Ascending aorta (tissue), 2 donors: ENCODE measurements at regions not wholly inside any gene's neighbourhood (a gene's known extent, or its start where the extent isn't known, plus 50 kb on each side); places are given as distances from the start of the nearest gene placed in this dataset.

ENCODE experiments used
- DNase-seq, 2 donors: peaks; one replicate each; pipeline ENCODE4 v3.0.0-alpha.2; 2019; ENCODE audit warnings: low spot score in 2 of 2
- H3K27ac ChIP-seq, 2 donors: fragments of 200-600 bp; sonication (generic); one replicate each; pipeline ENCODE4 v1.5.1; 2016 to 2017; ENCODE audit warnings: mild to moderate bottlenecking in 1 of 2
- H3K27me3 ChIP-seq: fragments of 200-600 bp; sonication (generic); one replicate; pipeline ENCODE4 v1.5.1; 2017
- H3K36me3 ChIP-seq, 2 donors: fragments of 200-600 bp; sonication (generic); one replicate each; pipeline ENCODE4 v1.5.1; 2016
- H3K4me1 ChIP-seq, 2 donors: fragments of 200-600 bp; sonication (generic); one replicate each; pipeline ENCODE4 v1.5.1; 2016 to 2017; ENCODE audit warnings: mild to moderate bottlenecking in 1 of 2
- H3K4me3 ChIP-seq, 2 donors: fragments of 200-600 bp; sonication (generic); one replicate each; pipeline ENCODE4 v1.5.1; 2016 to 2017; ENCODE audit warnings: mild to moderate bottlenecking in 1 of 2
- H3K9me3 ChIP-seq, 2 donors: fragments of 200-600 bp; sonication (generic); one replicate each; pipeline ENCODE4 v1.5.1; 2016
- CTCF ChIP-seq, 3 experiments: fragments of 200-600 bp in 2 of 3; fragments of 450-650 bp in 1 of 3; sonication (generic) in 2 of 3; IDR thresholded peaks; one replicate each; pipeline ENCODE4 v1.5.1; 2016 to 2019; ENCODE audit warnings: antibody characterized with exemption in 3 of 3, mild to moderate bottlenecking in 1 of 3, moderate library complexity in 1 of 3
- intact Hi-C: fragments of 100-400 bp; cut with DNase I; formaldehyde crosslinking; loops from one replicate; pipeline ENCODE4 v1.15.1; 2023

- no peaks in the 10 kb centered on the region for H3K36me3 ChIP-seq
- H3K4me1 ChIP-seq, result no peaks in the 10 kb centered on the region
- no peak for TF ChIP-seq CTCF (IDR thresholded peaks at IDR 0.05)
- no peak overlapping the region for H3K27ac ChIP-seq
- DNase-seq, result no peak
- intact Hi-C loops, result no loop called here
- H3K27me3 ChIP-seq, result no peaks in the 10 kb centered on the region
- H3K4me3 ChIP-seq, result no peak overlapping the region
- no peaks in the 10 kb centered on the region for H3K9me3 ChIP-seq
Observed at GRCh38 chr10:64977915-64978314, 1456.7 kb downstream of the REEP3 start.

GRCh38 chr10:64996886-64997285, 1475.7 kb downstream of the REEP3 start:
- no peak for TF ChIP-seq CTCF (IDR thresholded peaks at IDR 0.05)
- intact Hi-C loops, result no loop called here
- H3K9me3 ChIP-seq, result no peaks in the 10 kb centered on the region
- H3K27ac ChIP-seq, result no peak overlapping the region
- H3K27me3 ChIP-seq, result no peaks in the 10 kb centered on the region
- no peak for DNase-seq
- H3K4me1 ChIP-seq, result no peaks in the 10 kb centered on the region
- no peaks in the 10 kb centered on the region for H3K36me3 ChIP-seq
- H3K4me3 ChIP-seq, result no peak overlapping the region

GRCh38 chr10:65010845-65011244, 1489.6 kb downstream of the REEP3 start:
- Histone ChIP-seq H3K27me3 (no peaks in the 10 kb centered on the region), H3K4me3 (no peak overlapping the region), H3K27ac (no peak overlapping the region), H3K9me3 (no peaks in the 10 kb centered on the region), H3K36me3 (no peaks in the 10 kb centered on the region), H3K4me1 (no peaks in the 10 kb centered on the region)
- intact Hi-C loops, result no loop called here
- no peak for TF ChIP-seq CTCF (IDR thresholded peaks at IDR 0.05)
- DNase-seq, result no peak

- Histone ChIP-seq H3K36me3 (no peaks in the 10 kb centered on the region), H3K4me1 (no peaks in the 10 kb centered on the region), H3K27me3 (no peaks in the 10 kb centered on the region), H3K9me3 (no peaks in the 10 kb centered on the region), H3K27ac (no peak overlapping the region), H3K4me3 (no peak overlapping the region)
- intact Hi-C loops, result no loop called here
- no peak for DNase-seq
- TF ChIP-seq CTCF (IDR thresholded peaks at IDR 0.05), result no peak
Observed at GRCh38 chr10:65017523-65017922, 1496.3 kb downstream of the REEP3 start.

GRCh38 chr10:65024886-65025285, 1503.7 kb downstream of the REEP3 start:
- H3K9me3 ChIP-seq, result no peaks in the 10 kb centered on the region
- intact Hi-C loops, result no loop called here
- no peak for TF ChIP-seq CTCF (IDR thresholded peaks at IDR 0.05)
- H3K36me3 ChIP-seq, result no peaks in the 10 kb centered on the region
- H3K4me3 ChIP-seq, result no peak overlapping the region
- no peaks in the 10 kb centered on the region for H3K27me3 ChIP-seq
- DNase-seq, result no peak
- H3K4me1 ChIP-seq, result no peaks in the 10 kb centered on the region
- H3K27ac ChIP-seq, result no peak overlapping the region

GRCh38 chr10:65030263-65030662, 1509.1 kb downstream of the REEP3 start:
- DNase-seq, result no peak
- H3K9me3 ChIP-seq, result peaks cover 0 to 5% of the 10 kb centered on the region in 2 donors
- no peak for TF ChIP-seq CTCF (IDR thresholded peaks at IDR 0.05)
- no peaks in the 10 kb centered on the region for H3K27me3 ChIP-seq
- no peak overlapping the region for H3K4me3 ChIP-seq
- no peak overlapping the region for H3K27ac ChIP-seq
- H3K4me1 ChIP-seq, result no peaks in the 10 kb centered on the region
- intact Hi-C loops, result no loop called here
- no peaks in the 10 kb centered on the region for H3K36me3 ChIP-seq
